Stimulated activated CD4-positive, alpha-beta T cell treated with anti-CD3 and anti-CD28 coated beads, Interleukin-15, amount 100 ng/mL, for 24 hours (primary cell): ENCODE measurements at regions not wholly inside any gene's neighbourhood (a gene's known extent, or its start where the extent isn't known, plus 50 kb on each side); places are given as distances from the start of the nearest gene placed in this dataset.
"Not testable (repeated sequence)": the region's sequence is repeated elsewhere in the genome, so short reads cannot be mapped to it uniquely, and the experiment has no call there.

Source experiments
- DNase-seq: peaks from one replicate; pipeline ENCODE4 v3.0.0-alpha.2; 2020

GRCh38 chr2:192465141-192465540, 270.4 kb upstream of the TMEFF2 start:
- DNase-seq, result no peak

- no peak for DNase-seq
These were observed 264.7 kb upstream of the TMEFF2 start for GRCh38 chr2:192459422-192459821.

- DNase-seq, result no peak
These were observed 254.1 kb upstream of the TMEFF2 start for GRCh38 chr2:192448881-192449280.

GRCh38 chr2:192444286-192444838, 249.6 kb upstream of the TMEFF2 start:
- no peak for DNase-seq

DNA sequence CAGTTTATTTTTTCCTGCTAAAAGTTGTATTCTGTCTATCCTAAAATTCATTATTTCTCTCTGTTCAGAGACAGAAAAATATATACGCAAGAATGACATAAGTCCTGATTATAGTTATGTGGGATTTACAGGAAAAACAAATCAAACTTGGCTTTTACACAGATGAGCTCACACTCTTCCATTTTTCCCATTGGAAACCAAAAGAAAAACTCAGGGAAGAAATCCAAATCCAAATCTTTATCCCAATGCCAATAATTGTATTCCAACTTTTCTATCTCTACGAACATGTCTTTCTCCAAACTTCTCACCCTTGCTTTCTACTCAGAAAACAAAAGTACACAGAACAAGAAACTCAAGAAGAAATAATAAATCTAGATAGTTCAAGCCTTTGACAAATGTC, 249.1 kb upstream of the TMEFF2 start:
- no peak for DNase-seq

- DNase-seq, result no peak
These were observed 243.5 kb upstream of the TMEFF2 start for GRCh38 chr2:192438239-192438638.

DNA sequence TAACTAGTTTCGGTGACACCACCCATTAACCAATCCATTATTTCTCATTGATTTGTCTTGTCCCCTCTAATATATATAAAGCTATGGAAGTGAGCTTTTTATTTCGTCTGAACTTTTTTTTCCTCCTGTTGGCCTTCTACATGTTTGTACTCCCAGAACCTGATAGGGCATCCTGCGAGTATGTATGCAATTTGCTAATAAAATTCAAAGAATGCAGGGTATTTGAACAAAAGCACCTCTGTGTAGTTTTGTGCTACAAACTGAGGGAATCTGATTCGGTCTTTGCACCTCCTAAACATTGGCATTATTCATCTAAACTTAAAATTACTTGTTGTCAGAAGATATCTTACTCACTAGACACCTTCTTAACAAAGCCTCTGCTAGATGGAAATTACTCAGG, 242.9 kb upstream of the TMEFF2 start:
- DNase-seq, result no peak

DNA sequence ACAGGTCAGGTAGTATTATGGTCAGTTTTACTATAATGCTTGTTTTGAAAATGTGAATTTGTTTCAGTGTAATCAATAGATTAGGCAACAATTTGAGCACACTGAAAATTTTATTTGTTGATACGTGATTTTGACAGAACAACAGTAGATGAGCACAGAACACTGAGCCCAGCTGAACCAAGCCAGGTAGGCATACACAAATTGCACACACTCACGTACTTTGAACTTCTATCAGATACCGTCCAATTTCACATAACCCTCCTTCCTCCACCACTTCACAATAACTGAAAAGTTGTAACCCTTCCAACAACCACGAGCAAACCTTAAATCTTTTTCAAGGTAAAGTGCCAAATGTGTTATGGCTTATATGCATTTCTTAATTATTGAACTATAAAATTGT, 229.5 kb upstream of the TMEFF2 start:
- no peak for DNase-seq

DNA sequence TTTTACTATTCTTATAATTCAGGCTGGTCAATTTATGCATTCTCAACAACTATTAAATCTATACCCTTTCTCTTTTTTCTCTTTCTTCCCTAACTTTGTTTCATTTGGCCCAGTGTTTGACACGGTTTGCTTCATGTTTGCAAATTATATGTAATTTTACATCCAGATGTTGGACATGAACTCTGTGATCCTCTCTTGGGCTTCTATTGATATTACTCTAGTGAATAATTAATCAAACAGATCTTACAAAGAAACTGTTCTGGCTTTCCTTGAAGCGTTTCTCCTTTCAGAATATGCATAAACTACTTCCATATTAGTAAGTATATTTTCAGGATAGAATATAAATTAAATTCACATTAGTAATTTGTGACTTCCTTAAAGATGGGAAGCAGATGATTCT, 225.1 kb upstream of the TMEFF2 start:
- DNase-seq, result no peak

DNA sequence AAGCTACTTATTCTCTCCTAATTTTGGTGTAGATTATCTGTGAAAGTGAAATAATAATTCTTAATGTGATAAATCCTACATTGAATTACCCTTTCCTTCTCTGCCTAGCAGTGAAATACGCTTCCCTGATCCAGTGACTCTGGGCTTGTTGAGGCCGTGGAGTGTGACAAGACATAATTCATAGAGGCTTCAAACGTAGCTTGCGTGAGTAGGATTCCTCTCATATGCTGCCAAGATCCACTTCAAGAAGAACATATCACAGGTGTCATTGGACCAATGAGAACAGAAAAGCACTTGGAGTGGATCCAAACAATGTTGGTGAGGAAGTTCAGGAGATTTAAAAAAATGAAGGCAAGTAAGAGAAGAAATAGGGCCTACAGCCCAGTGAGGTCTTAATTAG, 221.3 kb upstream of the TMEFF2 start:
- no peak for DNase-seq

DNA sequence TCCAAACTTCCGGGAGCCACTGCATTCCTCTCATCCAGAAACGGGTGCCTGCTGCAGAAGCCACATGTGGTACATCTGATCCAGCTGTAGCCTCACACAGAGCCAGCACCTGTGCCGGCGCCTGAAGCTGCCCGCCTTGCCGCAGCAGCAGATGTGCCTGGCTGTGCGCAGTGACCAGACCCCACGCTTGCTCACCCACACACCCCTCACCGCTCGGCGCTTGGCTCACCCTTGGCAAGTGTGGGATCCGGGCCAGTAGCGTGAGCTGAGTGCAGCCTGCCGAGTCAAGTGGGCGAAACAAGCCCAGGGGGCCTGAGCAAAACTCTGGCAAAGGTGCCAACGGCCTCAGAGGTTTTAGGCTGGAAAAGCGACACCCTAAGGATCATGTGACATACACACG, 220.1 kb upstream of the TMEFF2 start:
- no peak for DNase-seq

GRCh38 chr2:192413812-192414681, 219.3 kb upstream of the TMEFF2 start:
- DNase-seq, result no peak

DNA sequence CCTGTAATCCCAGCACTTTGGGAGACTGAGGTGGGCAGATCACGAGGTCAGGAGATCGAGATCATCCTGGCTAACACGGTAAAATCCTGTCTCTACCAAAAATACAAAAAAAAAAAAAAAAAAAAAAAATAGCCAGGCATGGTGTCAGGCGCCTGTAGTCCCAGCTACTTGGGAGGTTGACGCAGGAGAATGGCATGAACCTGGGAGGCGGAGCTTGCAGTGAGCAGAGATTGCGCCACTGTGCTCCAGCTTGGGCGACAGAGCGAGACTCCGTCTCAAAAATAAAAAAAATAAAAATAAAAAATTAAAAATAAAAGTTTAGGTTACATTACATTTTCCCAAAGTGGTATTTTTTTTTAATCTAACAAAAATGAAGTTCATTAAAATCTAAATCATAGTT, 218.1 kb upstream of the TMEFF2 start:
- DNase-seq, result not testable (repeated sequence)

GRCh38 chr2:192412394-192412793, 217.7 kb upstream of the TMEFF2 start:
- DNase-seq, result no peak

DNA sequence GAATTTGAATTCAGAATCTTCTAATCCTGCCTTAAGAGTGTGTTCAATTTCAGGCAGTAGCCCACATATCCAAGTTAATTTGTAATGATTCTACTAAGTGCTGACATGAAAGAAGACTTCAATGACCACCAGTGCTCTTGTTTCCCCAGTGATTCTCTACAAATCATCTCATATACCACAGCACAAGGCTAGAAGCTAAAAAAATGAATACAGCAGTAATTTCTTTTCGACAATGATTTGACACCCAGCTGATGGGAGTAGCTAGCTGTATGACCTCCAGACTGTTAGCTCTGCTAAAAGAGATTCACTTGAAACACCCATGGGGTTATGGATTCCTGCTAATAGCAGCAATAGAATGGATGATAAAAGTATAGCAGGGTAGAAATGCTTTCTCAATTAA, 217.0 kb upstream of the TMEFF2 start:
- no peak for DNase-seq

DNA sequence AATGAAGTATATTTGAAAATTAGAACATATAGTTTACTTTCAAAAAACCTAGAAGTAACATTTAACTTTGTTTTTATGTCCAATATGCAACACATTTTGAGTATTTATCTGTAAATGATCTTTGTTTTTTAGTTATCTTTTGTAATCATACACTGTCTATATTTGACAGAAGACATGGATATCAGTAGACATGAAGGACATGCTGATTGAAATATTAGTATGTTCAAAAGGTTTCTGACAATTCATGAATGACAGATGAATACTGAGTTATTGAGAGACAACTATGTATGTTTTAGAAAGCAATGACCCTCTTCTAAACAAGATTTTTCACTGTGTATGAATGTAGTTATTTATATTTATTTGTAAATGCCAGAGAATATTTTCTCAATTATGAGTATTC, 215.6 kb upstream of the TMEFF2 start:
- DNase-seq, result no peak

GRCh38 chr2:192407692-192408091, 213.0 kb upstream of the TMEFF2 start:
- DNase-seq, result no peak

- no peak for DNase-seq
These were observed 203.5 kb upstream of the TMEFF2 start for GRCh38 chr2:192398236-192398635.

DNA sequence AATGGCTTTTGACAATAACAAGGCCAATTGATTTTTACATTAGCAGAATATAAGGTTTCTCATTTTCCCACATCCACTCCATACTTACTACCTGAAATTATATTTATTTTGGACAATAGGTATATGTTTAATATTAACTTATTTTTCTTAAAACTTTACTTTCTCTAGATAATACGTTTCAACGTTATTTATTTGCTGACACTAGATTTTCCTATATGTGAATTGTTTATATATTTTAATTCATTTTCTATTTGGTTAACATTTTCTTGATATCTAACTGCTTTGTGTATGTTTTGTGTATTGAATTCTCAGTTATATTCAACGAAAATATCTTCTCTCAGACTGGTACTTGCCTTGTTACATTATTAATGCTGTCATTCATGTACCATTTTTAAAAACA, 199.9 kb upstream of the TMEFF2 start:
- no peak for DNase-seq

DNA sequence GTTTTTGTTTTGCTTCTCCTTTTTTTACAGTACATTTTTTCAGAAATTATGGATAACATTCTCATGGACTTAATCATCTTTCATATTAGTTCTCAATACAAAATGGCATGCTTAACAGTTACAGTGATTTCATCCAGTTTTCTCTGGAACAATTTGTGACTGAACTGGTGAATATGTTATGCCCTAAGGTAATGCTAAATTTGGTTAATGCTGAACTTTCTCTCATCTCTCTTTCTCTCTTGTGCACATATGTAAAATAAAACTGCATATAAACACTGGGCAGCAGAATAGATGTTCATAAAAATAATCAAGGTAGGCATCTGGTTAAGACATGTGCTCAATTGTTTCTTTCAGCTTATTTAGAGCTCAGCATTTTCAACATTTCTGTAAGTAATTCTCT, 196.3 kb upstream of the TMEFF2 start:
- DNase-seq, result no peak

DNA sequence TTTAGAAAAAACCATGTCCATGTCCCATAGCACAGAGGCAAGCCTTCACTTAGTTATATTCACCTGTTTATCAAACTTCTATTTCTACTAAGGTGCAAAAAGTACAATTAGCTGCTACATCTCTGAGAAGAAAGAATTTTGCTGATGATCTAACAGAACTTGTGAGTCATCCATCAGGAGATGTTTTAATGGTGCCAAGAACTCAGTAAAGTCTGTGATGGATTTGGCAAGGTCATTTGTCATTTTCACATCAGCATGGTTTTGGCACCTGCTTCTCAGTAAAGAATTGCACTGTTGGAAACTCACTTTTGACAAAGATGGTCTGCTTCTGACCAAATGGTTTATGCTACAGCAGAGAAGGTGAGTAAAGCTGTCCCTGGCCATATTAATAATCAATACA, 195.7 kb upstream of the TMEFF2 start:
- no peak for DNase-seq

DNA sequence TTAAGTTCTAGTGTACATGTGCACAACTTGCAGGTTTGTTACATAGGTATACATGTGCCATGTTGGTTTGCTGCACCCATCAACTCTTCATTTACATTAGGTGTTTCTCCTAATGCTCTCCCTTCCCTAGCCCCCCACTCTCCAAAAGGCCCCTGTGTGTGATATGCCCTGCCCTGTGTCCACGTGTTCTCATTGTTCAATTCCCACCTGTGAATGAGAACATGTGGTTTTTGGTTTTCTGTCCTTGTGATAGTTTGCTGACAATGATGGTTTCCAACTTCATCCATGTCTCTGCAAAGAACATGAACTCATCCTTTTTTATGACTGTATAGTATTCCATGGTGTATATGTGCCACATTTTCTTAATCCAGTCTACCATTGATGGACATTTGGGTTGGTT, 189.5 kb upstream of the TMEFF2 start:
- DNase-seq, result not testable (repeated sequence)

DNA sequence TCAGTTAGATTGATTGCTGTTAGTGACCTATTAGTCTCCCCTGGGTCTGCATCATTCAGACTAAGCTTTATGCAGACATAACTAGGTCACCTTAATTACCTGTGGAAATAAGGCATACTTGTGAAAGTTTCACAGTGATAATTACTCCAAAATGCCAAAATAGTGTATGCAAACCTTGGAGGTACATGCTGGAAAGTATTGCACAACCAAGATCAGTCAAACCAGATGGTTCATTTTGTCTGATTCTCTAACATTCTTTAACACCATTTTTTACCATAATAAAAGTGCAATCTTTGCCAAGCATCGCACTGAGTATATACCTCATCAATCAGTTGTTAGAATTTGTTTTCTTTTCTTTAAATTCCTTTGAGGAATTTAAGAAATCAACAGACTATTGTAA, 186.3 kb upstream of the TMEFF2 start:
- DNase-seq, result no peak

DNA sequence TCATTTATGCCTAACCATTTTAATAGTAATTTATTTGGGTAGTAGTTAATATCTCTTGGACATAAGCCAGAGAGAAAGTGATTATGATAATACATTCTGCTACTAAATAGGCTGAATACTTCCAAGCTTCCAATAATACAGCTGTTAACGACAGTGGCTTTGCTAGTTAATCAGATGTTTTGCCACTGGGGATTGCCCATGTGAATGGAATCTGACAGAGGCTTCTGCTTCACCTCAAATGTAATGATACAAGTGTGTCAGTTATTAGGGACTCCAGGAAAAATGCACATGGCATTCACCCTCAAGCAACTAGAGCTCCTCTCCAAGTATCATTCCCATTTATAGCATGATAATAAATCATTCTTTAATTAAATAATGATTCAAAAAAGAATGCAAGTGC, 185.0 kb upstream of the TMEFF2 start:
- DNase-seq, result no peak

DNA sequence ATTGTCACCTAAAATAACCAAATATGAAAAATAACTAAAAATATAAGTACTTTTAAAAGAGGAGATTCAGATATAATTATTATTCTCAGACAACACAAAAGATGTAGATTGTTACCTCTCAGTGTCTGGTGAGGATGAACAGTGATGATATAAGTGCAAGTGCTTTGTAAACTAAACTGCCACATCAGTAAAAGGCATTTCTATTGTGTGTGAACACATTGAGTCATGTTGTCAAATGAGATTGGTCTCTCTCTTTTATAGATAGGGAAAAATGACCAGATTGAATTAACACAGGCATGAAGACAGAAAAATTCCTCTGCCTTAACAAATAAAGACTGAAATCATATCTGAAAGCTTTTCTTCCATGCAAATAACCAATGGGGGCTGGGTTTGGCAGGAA, 182.4 kb upstream of the TMEFF2 start:
- no peak for DNase-seq
